SK-N-SH (cell line): ENCODE measurements at regions not wholly inside any gene's neighbourhood (a gene's known extent, or its start where the extent isn't known, plus 50 kb on each side); places are given as distances from the start of the nearest gene placed in this dataset.

ENCODE experiments used
- CTCF ChIP-seq: fragments of 200-600 bp; sonication (generic); IDR thresholded peaks from 2 replicates; pipeline ENCODE4 v1.6.1; 2017; ENCODE audit warnings: antibody characterized with exemption, mild to moderate bottlenecking, moderate library complexity
- ELF1 ChIP-seq: IDR thresholded peaks from 2 replicates; pipeline ENCODE4 v1.4.0; 2012
- NFIC ChIP-seq: IDR thresholded peaks from 2 replicates; pipeline ENCODE4 v1.4.0; 2012; ENCODE audit warnings: borderline replicate concordance
- POLR2AphosphoS5 ChIP-seq: IDR thresholded peaks from 2 replicates; pipeline ENCODE4 v1.6.1; 2012; ENCODE audit warnings: low read depth, low read length
- RCOR1 ChIP-seq: fragments of 150-350 bp; IDR thresholded peaks from 2 replicates; pipeline ENCODE4 v1.6.1; 2017; ENCODE audit warnings: antibody characterized with exemption, low read length

DNA sequence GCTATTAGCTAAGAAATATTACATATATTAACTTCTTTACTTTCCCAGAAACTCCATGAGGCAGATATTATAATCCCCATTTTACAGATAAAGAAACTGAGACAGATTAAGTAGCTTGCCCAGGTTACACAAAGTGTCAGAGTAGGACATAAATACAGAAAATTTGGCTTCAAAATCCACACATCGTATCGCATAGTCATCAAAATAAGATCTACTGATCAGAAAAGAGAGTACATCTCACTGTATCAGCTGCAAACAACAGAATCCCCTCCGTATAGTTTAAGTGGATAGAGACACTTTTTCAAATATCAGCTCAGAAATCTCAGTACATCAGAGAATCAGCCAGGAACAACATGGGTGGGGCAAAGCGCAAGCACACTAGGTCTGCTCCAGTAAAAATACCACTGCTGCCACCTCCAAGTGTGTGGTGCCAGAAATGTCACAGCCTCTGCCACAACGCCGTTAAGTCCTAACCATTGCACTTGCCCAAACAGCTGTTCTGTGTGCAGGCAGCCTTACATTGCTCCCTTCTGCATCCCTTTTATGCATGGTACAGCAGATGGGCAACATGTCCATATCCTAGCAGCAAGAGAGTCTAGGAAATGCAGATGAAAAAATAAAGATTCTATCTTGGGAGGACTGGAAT lies 204.8 kb downstream of the KLF12 start:
- TF ChIP-seq POLR2AphosphoS5 (no peak), CTCF (no peak), NFIC (no peak), ELF1 (no peak), RCOR1 (no peak)
